ENCODE measurements at regions not wholly inside any gene's neighbourhood (a gene's known extent, or its start where the extent isn't known, plus 50 kb on each side); places are given as distances from the start of the nearest gene placed in this dataset.
"Not testable (repeated sequence)": the region's sequence is repeated elsewhere in the genome, so short reads cannot be mapped to it uniquely, and the experiment has no call there.

DNA sequence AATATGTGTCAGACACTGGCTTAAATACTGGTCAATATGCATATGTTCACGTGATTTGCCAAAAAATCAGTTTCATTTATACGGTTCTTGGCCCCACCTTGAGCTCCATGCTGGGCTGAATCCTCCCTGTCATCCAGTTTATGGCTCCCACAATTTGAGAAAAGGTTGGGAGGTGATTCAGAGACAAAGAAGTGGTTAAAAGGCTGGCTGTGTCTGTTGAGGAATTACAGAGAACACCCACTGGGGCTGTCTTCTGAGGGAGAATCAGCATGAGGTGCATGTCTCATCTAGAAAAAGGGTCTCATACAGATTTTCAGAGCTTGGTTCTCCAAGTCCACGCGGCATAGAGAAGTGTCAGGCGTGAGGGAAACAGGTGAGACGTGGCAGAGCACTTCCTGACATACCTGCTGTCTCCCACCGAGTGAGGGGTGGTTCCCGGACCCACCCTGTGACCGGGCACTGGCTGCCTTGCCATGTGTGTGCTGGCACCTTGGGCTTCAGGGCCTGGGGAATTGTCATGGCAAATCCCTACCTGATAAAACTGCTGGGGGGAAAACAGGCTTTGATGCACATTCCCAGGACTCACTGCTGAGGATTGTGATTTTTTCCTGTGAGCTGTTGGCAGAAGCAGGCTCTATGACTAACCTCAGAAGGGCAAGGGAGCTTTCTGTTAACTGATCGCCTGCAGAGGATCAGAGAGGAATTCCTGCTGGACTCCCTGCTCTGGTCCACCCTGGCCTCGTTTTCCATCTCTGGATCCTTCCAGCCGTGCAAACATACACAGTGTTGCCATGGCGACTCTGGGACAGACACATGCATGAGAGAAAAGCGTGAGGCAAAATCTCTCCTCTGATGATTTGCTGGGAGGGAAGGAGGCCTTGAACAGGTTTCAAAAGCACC is 223.6 kb downstream of the ADAMTS15 start:
- peaks cover under 1% of the 10 kb centered on the region for H3K9me3 Mint-ChIP-seq
- DNase-seq (ENCODE audit: low spot score) = no peak
- H3K4me3 Mint-ChIP-seq = no peak overlapping the region
- no peak overlapping the region for H3K27ac Mint-ChIP-seq
- intact Hi-C loops (cut with micrococcal nuclease) = no loop called here
- H3K27me3 Mint-ChIP-seq (ENCODE audit: insufficient read depth) = peaks cover 3% of the 10 kb centered on the region
- no peaks in the 10 kb centered on the region for H3K4me1 Mint-ChIP-seq (ENCODE audit: low read depth)
- H3K36me3 Mint-ChIP-seq (ENCODE audit: low read depth) = no peaks in the 10 kb centered on the region

DNA sequence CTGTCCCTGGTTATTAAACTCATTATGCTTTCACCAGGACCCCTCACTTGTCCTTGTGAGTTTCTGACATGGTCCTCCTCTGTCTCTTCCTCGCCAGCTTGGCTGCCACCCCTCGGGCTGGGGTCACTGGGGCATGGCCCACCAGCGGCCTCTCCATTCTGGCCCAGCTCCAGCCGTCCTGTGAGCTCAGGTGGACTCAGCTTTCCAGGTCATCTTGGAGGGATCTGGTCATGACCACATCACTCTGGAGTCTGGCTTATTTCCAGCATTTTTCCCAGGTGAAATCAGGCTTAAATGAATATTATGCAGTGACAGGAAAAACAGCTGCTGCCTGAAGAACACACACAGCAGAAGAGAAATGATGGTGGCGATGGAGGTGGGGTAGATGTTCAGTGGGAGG is 224.5 kb downstream of the ADAMTS15 start:
- Mint-ChIP-seq H3K4me1 (ENCODE audit: low read depth) (no peaks in the 10 kb centered on the region), H3K4me3 (no peak overlapping the region), H3K27ac (no peak overlapping the region), H3K27me3 (ENCODE audit: insufficient read depth) (peaks cover 3% of the 10 kb centered on the region), H3K9me3 (peaks cover 3% of the 10 kb centered on the region), H3K36me3 (ENCODE audit: low read depth) (no peaks in the 10 kb centered on the region)
- no peak for DNase-seq (ENCODE audit: low spot score)
- intact Hi-C loops (cut with micrococcal nuclease) = no loop called here

DNA sequence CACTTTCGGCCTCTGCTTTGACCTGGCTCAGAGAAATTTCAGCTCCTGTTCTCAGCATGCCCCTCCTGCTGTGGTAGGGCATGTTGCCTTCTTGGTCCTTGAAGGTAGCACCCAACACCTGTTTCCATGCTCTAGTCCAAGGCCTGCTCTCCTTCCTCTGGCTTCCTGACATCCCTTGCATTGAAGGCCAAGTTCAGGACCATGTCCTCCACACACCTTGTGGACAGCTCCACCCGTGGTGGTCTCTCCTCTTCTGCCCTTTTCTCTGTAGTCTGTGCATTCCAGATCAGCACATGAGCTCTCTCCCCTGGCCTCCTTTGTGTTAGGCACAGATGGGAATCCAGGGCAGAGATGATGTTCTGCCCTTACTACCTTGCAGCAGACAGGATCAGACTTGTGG is 225.3 kb downstream of the ADAMTS15 start:
- H3K4me1 Mint-ChIP-seq (ENCODE audit: low read depth) = no peaks in the 10 kb centered on the region
- no peaks in the 10 kb centered on the region for H3K36me3 Mint-ChIP-seq (ENCODE audit: low read depth)
- H3K9me3 Mint-ChIP-seq = peaks cover 11% of the 10 kb centered on the region
- no peak for DNase-seq (ENCODE audit: low spot score)
- no peak overlapping the region for H3K4me3 Mint-ChIP-seq
- no peak overlapping the region for H3K27ac Mint-ChIP-seq
- intact Hi-C loops (cut with micrococcal nuclease) = no loop called here
- peaks cover 3% of the 10 kb centered on the region for H3K27me3 Mint-ChIP-seq (ENCODE audit: insufficient read depth)

DNA sequence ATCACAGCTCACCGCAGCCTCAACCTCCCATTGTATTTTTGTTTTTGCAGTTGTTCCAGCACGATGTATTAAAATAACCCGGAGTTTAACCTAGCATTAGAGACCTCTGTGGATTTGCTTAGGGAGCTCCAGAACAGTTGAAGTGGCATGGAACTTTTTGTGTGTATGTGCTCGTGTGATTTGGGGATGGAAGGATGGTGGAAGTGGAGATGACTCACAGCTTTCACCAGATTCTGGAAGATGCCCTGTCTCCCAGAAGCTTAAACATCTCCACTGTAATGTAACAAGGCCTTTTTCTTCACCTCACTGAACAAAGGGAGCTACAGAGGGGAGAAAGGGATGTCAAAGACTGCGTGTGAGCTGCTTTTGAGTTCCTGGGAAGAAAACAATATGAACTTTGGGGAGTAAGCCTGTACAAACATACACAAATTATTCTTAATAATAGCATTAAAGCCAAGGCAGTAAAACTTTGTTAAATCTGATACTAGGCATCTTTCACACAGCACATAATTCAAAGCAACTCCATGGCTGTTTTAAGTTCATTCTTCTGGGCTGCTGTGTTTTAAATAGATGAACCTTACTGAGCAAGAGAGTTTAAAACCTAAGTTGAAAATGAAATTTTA is 226.4 kb downstream of the ADAMTS15 start:
- intact Hi-C loops (cut with micrococcal nuclease) = no loop called here
- Mint-ChIP-seq H3K4me1 (ENCODE audit: low read depth) (no peaks in the 10 kb centered on the region), H3K36me3 (ENCODE audit: low read depth) (no peaks in the 10 kb centered on the region), H3K9me3 (peaks cover 22% of the 10 kb centered on the region), H3K4me3 (no peak overlapping the region), H3K27ac (no peak overlapping the region), H3K27me3 (ENCODE audit: insufficient read depth) (peaks cover 3% of the 10 kb centered on the region)
- no peak for DNase-seq (ENCODE audit: low spot score)

DNA sequence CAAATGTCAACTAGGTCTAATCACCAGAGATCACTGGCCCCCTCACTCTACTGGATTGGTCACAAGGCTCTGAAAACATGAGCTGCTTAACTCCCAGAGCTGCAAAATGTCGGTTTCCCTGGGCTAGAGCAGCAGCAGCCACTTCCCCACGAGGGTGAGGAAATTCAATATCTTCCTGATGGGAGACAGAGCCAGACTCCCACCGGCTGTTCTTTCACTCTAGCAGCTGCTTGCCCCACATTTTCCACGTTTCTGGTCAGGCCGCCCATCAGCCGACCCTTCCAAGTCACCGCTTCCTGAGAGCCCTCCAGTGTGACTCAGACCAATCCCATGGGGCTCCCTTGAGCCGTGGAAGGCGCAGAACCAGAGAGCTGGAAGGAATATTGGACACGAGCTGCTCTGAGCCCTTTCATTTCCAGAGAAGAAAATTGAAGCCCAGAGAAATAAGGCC is 227.0 kb downstream of the ADAMTS15 start:
- Mint-ChIP-seq H3K4me3 (no peak overlapping the region), H3K36me3 (ENCODE audit: low read depth) (no peaks in the 10 kb centered on the region), H3K27ac (no peak overlapping the region), H3K27me3 (ENCODE audit: insufficient read depth) (peaks cover 3% of the 10 kb centered on the region), H3K4me1 (ENCODE audit: low read depth) (no peaks in the 10 kb centered on the region), H3K9me3 (peaks cover 25% of the 10 kb centered on the region)
- no peak for DNase-seq (ENCODE audit: low spot score)
- intact Hi-C loops (cut with micrococcal nuclease) = no loop called here

DNA sequence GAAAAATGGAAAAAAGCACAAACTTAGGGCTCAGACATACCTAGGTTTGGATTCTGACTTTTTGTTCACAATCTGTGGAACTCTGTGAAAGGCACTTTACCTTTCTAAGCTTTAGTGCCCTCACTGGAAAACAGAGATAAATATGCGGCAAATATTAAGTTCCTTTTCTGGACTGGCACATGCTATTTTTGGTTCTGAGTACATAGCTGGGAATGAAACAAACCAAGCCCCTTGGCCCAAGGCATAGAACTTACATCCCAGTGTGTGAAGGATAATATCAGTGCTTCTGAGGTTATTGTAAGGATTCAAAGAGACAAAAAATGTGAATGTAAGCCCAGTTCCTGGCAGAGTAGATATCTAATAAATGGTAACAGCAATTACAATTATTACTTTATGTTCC is 227.5 kb downstream of the ADAMTS15 start:
- no peaks in the 10 kb centered on the region for H3K4me1 Mint-ChIP-seq (ENCODE audit: low read depth)
- DNase-seq (ENCODE audit: low spot score) = no peak
- H3K4me3 Mint-ChIP-seq = no peak overlapping the region
- no peak overlapping the region for H3K27ac Mint-ChIP-seq
- H3K9me3 Mint-ChIP-seq = peaks cover 30% of the 10 kb centered on the region
- intact Hi-C loops (cut with micrococcal nuclease) = no loop called here
- peaks cover 3% of the 10 kb centered on the region for H3K27me3 Mint-ChIP-seq (ENCODE audit: insufficient read depth)
- H3K36me3 Mint-ChIP-seq (ENCODE audit: low read depth) = no peaks in the 10 kb centered on the region

DNA sequence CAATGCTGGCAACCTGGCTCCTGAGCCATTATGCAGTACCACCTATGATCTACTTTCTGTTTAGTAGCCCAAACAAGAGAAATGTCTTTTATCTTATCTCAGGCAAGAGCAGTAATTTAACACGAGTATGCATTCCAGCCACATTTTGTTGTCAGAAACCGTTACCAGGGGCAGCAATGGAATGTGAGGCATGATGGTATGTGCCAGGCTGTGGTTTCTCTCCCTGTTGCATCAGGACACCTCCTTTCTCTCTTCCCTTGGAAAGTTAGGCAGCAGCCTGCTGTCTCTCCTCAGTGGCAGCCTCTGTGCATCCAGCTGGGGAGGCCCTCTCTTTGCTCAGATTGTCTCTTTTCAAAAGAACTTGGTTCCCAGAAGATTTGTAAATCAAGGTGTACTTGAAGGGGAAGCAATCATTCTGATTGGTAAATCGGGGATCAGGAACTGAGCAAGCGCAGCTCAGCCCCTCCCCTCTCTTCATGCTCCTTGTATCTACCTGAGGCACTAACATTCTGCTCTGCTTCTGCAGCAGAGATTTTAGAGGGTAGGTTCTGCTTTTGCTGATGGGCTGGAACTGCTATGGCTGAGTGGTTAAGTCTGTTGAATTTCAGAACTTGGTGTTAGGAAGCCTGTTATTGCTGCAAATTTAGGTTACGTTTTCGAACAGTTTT is 229.2 kb downstream of the ADAMTS15 start:
- Mint-ChIP-seq H3K9me3 (peaks cover 32% of the 10 kb centered on the region), H3K27ac (no peak overlapping the region), H3K27me3 (ENCODE audit: insufficient read depth) (peaks cover 9% of the 10 kb centered on the region), H3K36me3 (ENCODE audit: low read depth) (no peaks in the 10 kb centered on the region), H3K4me3 (no peak overlapping the region), H3K4me1 (ENCODE audit: low read depth) (no peaks in the 10 kb centered on the region)
- DNase-seq (ENCODE audit: low spot score) = no peak
- intact Hi-C loops (cut with micrococcal nuclease) = no loop called here

DNA sequence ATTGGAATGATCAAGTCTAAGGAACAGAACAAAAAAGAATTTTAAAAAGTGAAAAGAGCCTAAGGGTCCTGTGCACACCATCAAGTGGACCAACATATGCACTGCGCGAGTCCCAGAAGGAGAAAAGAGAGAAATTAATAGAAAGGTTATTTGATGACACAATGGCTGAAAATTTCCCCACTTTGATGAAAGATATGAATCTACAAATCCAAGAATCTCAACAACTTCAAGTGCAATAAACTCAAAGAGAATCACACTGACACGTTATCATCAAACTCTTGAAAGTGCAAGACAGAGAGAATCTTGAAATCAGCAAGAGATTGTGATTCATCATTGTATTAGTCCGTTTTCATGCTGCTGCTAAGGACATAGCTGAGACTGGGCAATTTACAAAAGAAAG is 230.8 kb downstream of the ADAMTS15 start:
- Mint-ChIP-seq H3K27me3 (ENCODE audit: insufficient read depth) (peaks cover 6% of the 10 kb centered on the region), H3K4me3 (no peak overlapping the region), H3K36me3 (ENCODE audit: low read depth) (no peaks in the 10 kb centered on the region), H3K9me3 (peaks cover 32% of the 10 kb centered on the region), H3K4me1 (ENCODE audit: low read depth) (no peaks in the 10 kb centered on the region), H3K27ac (no peak overlapping the region)
- DNase-seq (ENCODE audit: low spot score) = no peak
- intact Hi-C loops (cut with micrococcal nuclease) = no loop called here

DNA sequence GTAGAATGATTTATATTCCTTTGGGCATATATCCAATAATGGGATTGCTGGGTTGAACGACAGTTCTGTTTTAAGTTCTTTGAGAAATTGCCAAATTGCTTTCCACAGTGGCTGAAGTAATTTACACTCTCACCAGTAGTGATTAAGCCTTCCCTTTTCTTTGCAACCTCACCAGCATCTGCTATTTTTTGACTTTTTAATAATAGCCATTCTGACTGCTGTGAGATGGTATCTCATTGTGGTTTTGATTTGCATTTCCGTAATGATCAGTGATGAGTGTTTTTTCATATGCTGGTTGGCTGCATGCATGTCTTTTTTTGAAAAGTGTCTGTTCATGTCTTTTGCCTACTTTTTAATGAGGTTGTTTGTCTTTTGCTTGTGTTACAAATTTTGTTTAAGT is 233.8 kb downstream of the SNX19 start:
- DNase-seq (ENCODE audit: low spot score); H3K4me3 Mint-ChIP-seq; H3K36me3 Mint-ChIP-seq (ENCODE audit: low read depth); H3K27ac Mint-ChIP-seq; intact Hi-C loops (cut with micrococcal nuclease); H3K4me1 Mint-ChIP-seq (ENCODE audit: low read depth): not testable (repeated sequence)
- H3K9me3 Mint-ChIP-seq = peaks cover 29% of the 10 kb centered on the region
- peaks cover 11% of the 10 kb centered on the region for H3K27me3 Mint-ChIP-seq (ENCODE audit: insufficient read depth)

DNA sequence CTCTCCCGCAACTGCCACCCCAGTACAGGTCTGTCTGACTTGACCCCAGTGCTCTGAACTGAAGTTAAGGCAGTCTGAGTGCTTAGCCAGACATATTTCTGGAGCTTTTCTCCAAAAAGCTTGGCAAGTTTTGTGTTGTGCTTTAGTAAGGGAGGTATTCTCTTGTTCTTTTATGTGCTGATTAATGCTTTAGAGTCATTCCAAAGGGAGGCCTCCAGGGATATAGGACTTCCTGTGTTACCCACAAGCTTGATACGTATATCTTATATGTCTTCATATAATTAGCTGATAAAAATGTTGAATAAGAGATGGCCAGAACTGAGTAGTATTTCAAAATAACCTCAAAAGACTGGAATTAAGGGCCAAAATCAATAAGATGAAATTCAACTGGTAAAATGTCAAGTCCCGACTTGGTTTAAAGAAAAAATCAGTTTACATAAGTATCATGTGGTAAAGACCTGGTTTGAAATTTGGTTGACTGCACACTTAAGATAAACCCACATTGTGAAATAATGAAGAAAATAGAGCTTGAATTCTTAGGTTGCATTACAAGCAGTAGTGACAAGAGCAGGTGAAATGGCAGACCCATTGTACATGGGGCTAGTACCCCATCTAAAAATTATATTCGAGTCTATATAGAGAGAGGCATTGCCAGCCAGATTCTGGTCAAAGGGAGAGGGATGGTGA is 226.9 kb downstream of the SNX19 start:
- H3K27me3 Mint-ChIP-seq (ENCODE audit: insufficient read depth) = peaks cover 5% of the 10 kb centered on the region
- no peak overlapping the region for H3K27ac Mint-ChIP-seq
- no peaks in the 10 kb centered on the region for H3K36me3 Mint-ChIP-seq (ENCODE audit: low read depth)
- no peaks in the 10 kb centered on the region for H3K9me3 Mint-ChIP-seq
- DNase-seq (ENCODE audit: low spot score) = no peak
- intact Hi-C loops (cut with micrococcal nuclease) = no loop called here
- no peaks in the 10 kb centered on the region for H3K4me1 Mint-ChIP-seq (ENCODE audit: low read depth)
- no peak overlapping the region for H3K4me3 Mint-ChIP-seq

DNA sequence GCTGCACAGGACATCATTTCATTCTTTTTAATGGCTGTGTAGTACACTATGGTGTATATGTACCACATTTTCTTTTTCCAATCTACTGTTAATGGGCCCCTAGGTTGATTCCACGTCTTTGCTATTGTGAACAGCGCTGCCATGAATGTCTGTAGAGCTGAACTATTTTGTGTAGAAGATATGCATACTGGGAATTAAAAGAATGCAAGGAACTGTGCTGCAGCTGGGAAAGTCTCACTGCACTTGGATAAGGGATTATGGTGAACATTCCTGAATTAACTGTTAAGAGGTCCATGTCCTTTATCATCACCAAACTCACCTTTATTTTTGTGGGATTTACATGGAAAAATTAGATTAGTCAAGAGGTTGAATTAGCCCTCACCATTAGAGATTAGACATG is 224.7 kb downstream of the SNX19 start:
- Mint-ChIP-seq H3K4me3 (no peak overlapping the region), H3K27me3 (ENCODE audit: insufficient read depth) (peaks cover 2% of the 10 kb centered on the region), H3K9me3 (no peaks in the 10 kb centered on the region), H3K36me3 (ENCODE audit: low read depth) (no peaks in the 10 kb centered on the region), H3K27ac (no peak overlapping the region), H3K4me1 (ENCODE audit: low read depth) (no peaks in the 10 kb centered on the region)
- intact Hi-C loops (cut with micrococcal nuclease) = no loop called here
- no peak for DNase-seq (ENCODE audit: low spot score)

DNA sequence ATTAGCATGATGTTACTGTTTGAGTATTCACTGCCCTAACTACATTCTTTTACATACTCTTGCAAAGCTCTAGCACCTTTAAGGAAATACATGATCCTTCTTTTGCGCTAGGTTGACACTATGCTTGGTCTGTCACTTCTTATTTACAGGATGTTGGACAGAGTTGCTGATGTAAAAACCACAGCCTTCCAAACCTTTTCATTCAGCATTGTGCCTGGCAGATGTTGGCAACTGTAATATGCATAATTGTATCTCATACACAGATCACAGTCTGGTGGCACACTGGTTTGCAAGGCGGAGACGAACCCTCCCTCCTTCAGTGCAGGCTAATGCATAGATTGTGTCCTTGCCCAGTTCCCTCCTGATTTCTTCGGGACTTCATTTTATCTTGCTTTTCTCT is 224.1 kb downstream of the SNX19 start:
- H3K27ac Mint-ChIP-seq = no peak overlapping the region
- H3K36me3 Mint-ChIP-seq (ENCODE audit: low read depth) = no peaks in the 10 kb centered on the region
- intact Hi-C loops (cut with micrococcal nuclease) = no loop called here
- H3K9me3 Mint-ChIP-seq = no peaks in the 10 kb centered on the region
- H3K4me1 Mint-ChIP-seq (ENCODE audit: low read depth) = no peaks in the 10 kb centered on the region
- peaks cover under 1% of the 10 kb centered on the region for H3K27me3 Mint-ChIP-seq (ENCODE audit: insufficient read depth)
- H3K4me3 Mint-ChIP-seq = no peak overlapping the region
- DNase-seq (ENCODE audit: low spot score) = no peak

DNA sequence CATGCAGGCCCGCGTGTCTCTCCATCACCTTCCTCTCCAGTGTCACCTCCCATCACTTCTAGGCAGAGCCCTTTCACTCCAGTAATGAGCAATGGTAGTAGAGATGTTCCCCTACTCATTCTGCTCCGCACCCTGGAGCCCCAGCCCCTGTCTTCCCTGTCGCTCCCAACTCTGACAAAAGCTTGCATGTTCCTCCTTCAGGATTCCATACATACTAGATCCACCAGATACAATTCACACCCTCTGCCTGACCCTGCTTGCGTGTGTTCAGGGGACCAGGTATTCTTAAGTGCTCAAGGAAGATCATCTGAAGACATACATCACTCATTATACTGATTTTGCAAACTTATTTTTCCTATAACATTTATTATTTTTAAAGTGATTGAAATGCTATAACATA is 222.7 kb downstream of the SNX19 start:
- DNase-seq (ENCODE audit: low spot score) = no peak
- Mint-ChIP-seq H3K4me1 (ENCODE audit: low read depth) (no peaks in the 10 kb centered on the region), H3K27me3 (ENCODE audit: insufficient read depth) (no peaks in the 10 kb centered on the region), H3K4me3 (no peak overlapping the region), H3K9me3 (no peaks in the 10 kb centered on the region), H3K27ac (no peak overlapping the region), H3K36me3 (ENCODE audit: low read depth) (no peaks in the 10 kb centered on the region)
- intact Hi-C loops (cut with micrococcal nuclease) = no loop called here
